GM12878 (cell line): ENCODE measurements at regions not wholly inside any gene's neighbourhood (a gene's known extent, or its start where the extent isn't known, plus 50 kb on each side); places are given as distances from the start of the nearest gene placed in this dataset.

Source experiments
- BACH1 ChIP-seq: fragments of 450-650 bp; IDR thresholded peaks from 2 replicates; pipeline ENCODE4 v1.6.1; 2017; ENCODE audit warnings: mild to moderate bottlenecking, borderline replicate concordance
- CREB1 ChIP-seq: IDR thresholded peaks from 2 replicates; pipeline ENCODE4 v1.6.1; 2012; ENCODE audit warnings: low read depth, mild to moderate bottlenecking, inconsistent platforms
- E2F8 ChIP-seq: fragments of 450-650 bp; IDR thresholded peaks from 2 replicates; pipeline ENCODE4 v1.6.1; 2018; ENCODE audit warnings: mild to moderate bottlenecking, low read depth, moderate library complexity; ENCODE audit not compliant: partially characterized antibody
- ETV6 ChIP-seq, 2 experiments: fragments of 450-650 bp in 1 of 2; IDR thresholded peaks in 1 of 2; conservative IDR thresholded peaks in 1 of 2; 2 replicates each; pipeline ENCODE4 v1.6.1; 2014; ENCODE audit warnings: antibody characterized with exemption in 1 of 2, borderline replicate concordance in 1 of 2, low read depth in 1 of 2, mild to moderate bottlenecking in 1 of 2, moderate library complexity in 1 of 2
- EZH2 ChIP-seq: IDR thresholded peaks from 2 replicates; pipeline ENCODE4 v1.6.1; 2012; ENCODE audit warnings: low read depth, mild to moderate bottlenecking, control low read depth, inconsistent platforms, low read length, borderline replicate concordance; ENCODE audit not compliant: control insufficient read depth
- NBN ChIP-seq: fragments of 450-650 bp; IDR thresholded peaks from 2 replicates; pipeline ENCODE4 v1.6.1; 2016
- POLR2A ChIP-seq: IDR thresholded peaks from 2 replicates; pipeline ENCODE4 v1.6.1; 2011; ENCODE audit warnings: low read depth, mild to moderate bottlenecking, low read length
- POLR2AphosphoS5 ChIP-seq: IDR thresholded peaks from 2 replicates; pipeline ENCODE4 v1.6.1; 2011; ENCODE audit warnings: mild to moderate bottlenecking, low read length, inconsistent platforms
- REST ChIP-seq: IDR thresholded peaks from 2 replicates; pipeline ENCODE4 v1.6.1; 2012; ENCODE audit warnings: mild to moderate bottlenecking, low read depth, low read length
- SUZ12 ChIP-seq: fragments of 200-600 bp; sonication (generic); IDR thresholded peaks from one replicate; pipeline ENCODE4 v1.6.1; 2018; ENCODE audit warnings: antibody characterized with exemption, mild to moderate bottlenecking; ENCODE audit not compliant: unreplicated experiment
- YY1 ChIP-seq: IDR thresholded peaks from 2 replicates; pipeline ENCODE4 v1.6.1; 2011; ENCODE audit warnings: low read depth, mild to moderate bottlenecking, low read length
- ZNF687 ChIP-seq: fragments of 450-650 bp; IDR thresholded peaks from 2 replicates; pipeline ENCODE4 v1.6.1; 2017; ENCODE audit warnings: mild to moderate bottlenecking, moderate library complexity
- TF ChIP-seq, protein P1 (sequence below): IDR thresholded peaks from 2 replicates; pipeline ENCODE4 v1.6.1; 2012; ENCODE audit warnings: low read depth, low read length, improper control_type of control experiment
- TF ChIP-seq, protein P2 (sequence below), 3 experiments: IDR thresholded peaks in 2 of 3; conservative IDR thresholded peaks in 1 of 3; 2 replicates each; pipeline ENCODE4 v1.5.1; 2011; ENCODE audit warnings: low read depth in 3 of 3, low read length in 3 of 3, mild to moderate bottlenecking in 3 of 3, control low read depth in 2 of 3, moderate library complexity in 2 of 3, inconsistent platforms in 1 of 3, mixed read lengths in 1 of 3; ENCODE audit not compliant: control insufficient read depth in 2 of 3, insufficient read depth in 1 of 3; ENCODE audit errors: extremely low read depth in 1 of 3

- no peak for TF ChIP-seq SUZ12
- no peak for TF ChIP-seq YY1
- TF ChIP-seq, protein P1, sequence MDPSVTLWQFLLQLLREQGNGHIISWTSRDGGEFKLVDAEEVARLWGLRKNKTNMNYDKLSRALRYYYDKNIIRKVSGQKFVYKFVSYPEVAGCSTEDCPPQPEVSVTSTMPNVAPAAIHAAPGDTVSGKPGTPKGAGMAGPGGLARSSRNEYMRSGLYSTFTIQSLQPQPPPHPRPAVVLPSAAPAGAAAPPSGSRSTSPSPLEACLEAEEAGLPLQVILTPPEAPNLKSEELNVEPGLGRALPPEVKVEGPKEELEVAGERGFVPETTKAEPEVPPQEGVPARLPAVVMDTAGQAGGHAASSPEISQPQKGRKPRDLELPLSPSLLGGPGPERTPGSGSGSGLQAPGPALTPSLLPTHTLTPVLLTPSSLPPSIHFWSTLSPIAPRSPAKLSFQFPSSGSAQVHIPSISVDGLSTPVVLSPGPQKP, result no peak
- TF ChIP-seq NBN, result no peak
- no peak for TF ChIP-seq REST
- no peak for TF ChIP-seq BACH1
- TF ChIP-seq, protein P2, sequence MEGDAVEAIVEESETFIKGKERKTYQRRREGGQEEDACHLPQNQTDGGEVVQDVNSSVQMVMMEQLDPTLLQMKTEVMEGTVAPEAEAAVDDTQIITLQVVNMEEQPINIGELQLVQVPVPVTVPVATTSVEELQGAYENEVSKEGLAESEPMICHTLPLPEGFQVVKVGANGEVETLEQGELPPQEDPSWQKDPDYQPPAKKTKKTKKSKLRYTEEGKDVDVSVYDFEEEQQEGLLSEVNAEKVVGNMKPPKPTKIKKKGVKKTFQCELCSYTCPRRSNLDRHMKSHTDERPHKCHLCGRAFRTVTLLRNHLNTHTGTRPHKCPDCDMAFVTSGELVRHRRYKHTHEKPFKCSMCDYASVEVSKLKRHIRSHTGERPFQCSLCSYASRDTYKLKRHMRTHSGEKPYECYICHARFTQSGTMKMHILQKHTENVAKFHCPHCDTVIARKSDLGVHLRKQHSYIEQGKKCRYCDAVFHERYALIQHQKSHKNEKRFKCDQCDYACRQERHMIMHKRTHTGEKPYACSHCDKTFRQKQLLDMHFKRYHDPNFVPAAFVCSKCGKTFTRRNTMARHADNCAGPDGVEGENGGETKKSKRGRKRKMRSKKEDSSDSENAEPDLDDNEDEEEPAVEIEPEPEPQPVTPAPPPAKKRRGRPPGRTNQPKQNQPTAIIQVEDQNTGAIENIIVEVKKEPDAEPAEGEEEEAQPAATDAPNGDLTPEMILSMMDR (IDR thresholded peaks at IDR 0.05 in 2 of 3, conservative IDR thresholded peaks at IDR 0.05 in 1 of 3; ENCODE audit: control insufficient read depth in 2 of 3, extremely low read depth in 1 of 3, insufficient read depth in 1 of 3, low read depth in 3 of 3, low read length in 3 of 3), result no peak
- TF ChIP-seq EZH2, result no peak
- TF ChIP-seq ETV6 (conservative IDR thresholded peaks at IDR 0.05 in 1 of 2, IDR thresholded peaks at IDR 0.05 in 1 of 2; ENCODE audit: borderline replicate concordance in 1 of 2, low read depth in 1 of 2), result no peak
- TF ChIP-seq ZNF687, result no peak
- no peak for TF ChIP-seq POLR2AphosphoS5
- no peak for TF ChIP-seq POLR2A
- no peak for TF ChIP-seq CREB1
- TF ChIP-seq E2F8, result no peak
Measured at GRCh38 chr12:94900496-94900895, 103.0 kb downstream of the NDUFA12 start.
